GM21360 (cell line): ENCODE measurements at regions not wholly inside any gene's neighbourhood (a gene's known extent, or its start where the extent isn't known, plus 50 kb on each side); places are given as distances from the start of the nearest gene placed in this dataset.
"Not testable (repeated sequence)": the region's sequence is repeated elsewhere in the genome, so short reads cannot be mapped to it uniquely, and the experiment has no call there.

Experiments
- ATAC-seq: cut with Tn5 transposase; IDR thresholded peaks from one replicate; pipeline ENCODE4 v1.9.1; 2021; ENCODE audit warnings: mild to moderate bottlenecking, moderate library complexity; ENCODE audit not compliant: unreplicated experiment

DNA sequence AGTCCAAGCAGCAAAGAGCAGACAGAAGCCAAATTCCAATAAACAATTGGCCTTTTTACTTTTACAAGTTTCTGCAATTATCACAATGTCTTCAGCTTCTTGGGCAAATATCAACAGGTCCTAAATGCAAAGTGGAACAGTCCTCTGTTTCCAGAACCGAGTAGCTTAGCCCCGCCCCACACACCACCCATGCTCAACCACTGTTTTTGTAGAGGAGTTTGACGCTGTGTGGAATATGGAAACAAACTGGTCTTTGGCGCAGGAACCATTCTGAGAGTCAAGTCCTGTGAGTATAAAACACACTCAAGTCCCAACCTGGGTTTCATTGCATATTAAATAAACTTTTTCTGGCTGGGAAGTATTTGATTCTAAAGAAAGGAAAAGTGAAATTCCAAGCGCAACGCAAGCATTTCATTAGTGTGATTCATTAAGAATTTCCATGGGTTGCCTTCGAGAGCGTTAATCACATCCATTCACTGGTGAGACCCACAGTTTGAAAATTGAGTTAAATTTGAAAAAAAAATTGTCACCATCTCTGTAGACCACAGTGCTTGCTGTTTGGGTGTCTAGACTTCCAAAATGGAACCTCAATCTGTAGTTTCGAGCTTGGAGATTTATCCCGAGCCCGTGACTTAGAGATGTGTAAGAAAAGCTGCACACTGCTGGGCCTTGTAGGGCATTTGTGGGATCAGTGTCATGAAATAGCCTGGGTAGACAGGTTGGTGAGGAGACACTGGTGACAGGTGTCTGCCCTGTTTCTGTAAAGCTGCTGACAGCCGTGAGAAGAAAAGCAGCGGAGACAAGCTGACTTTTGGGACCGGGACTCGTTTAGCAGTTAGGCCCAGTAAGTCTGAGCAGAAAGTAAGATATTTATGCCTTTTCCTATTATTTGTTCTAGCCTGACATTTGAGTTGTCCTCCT lies 96.1 kb downstream of the DAD1 start:
- ATAC-seq = no peak

DNA sequence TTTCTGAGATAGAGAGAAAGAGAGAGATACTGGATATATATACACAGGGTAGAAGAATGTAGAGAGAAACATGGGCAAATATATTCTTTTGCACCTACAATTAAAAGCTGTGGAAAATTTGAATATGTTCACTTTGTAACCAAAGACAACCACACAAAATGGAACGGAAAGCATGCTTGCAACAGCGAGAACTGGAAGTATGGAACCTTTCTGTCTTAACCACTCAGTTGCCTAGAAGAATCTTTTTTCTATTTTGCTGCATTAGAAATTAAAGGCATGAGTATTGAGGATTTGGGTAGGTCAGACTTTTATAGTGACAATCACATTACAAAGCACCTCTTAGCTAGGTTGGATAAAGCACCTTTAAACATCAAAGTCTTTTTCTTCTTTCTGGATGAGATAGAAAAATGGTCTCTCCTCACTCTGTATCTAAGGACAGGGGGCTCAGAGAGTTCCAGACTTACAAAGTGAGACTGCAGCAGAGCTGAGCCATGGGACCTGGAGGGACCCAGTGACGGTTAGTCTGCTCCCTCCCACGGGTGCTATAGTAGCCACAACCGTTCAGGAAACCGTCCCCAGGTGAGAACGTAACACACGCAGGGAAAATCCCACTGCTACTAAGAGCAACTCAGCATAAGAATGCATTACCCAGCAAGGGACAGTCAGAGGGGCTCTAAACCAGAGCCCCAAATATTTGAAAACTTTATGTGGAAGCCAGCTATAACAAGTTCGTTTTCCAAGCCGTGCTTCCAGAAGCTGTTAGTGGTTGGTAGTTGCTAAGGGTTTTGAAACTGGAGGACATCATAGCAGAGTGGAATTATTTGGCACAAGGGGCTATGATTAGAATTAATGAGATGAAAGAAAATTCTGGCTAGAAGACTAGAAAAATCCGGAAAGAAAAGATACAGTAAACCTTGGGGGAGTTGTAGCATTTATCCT lies 97.1 kb downstream of the DAD1 start:
- ATAC-seq = no peak

DNA sequence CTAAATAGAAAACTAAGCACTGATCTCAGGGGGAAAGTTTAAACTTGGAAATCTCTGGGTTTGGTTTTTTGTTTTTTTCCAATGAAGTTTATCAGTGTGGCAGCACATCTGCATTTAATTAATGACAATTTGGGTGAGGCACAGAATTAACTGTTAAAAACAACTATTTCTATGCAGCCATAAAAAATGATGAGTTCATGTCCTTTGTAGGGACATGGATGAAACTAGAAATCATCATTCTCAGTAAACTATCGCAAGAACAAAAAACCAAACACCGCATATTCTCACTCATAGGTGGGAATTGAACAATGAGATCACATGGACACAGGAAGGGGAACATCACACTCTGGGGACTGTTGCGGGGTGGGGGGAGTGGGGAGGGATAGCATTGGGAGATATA lies 98.0 kb downstream of the DAD1 start:
- ATAC-seq = not testable (repeated sequence)

DNA sequence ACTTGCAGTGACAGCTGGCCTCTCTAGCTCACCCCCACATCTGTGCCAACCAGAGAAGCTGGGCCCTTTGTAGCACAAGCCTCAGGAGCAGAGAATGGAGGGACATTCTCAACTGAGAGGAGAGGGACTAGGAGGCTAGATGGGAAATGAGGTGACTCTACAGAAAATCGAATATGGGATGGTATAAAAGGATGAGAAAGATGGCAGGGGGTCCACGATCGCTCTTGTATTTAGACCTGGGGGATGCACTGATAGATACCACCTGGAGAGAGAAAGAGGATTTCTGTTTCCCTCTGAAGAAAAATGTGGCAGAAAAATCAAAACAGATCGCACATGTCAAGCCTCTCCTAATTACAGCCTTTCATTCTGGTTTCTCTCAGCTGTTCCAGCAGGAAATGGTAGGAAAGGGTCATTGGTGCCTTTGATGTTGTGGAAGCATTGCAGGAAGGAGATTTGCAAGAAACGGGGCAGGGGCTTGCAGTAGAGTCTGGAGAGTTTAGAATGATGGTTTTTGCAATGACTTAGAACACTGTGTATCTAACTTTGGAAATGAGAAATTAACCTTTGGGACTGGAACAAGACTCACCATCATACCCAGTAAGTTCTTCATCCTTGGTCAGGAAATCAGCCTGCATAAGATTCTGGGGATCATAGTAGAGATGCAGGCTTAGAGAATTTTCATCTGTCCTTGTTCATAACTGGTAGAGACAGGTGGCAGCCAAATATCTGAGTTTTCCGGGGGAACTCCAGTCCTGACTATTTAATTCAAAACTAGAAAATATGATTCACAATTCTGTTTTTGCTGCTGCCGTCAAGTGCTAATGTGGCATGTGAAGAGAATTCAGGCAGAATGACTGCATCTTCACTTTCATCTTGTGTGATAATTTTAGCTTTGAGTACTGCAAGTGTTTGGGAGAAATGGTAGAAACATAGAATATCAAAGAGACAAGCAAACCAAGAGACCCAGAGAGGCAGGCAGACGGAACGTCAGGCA lies 98.8 kb downstream of the DAD1 start:
- no peak for ATAC-seq

DNA sequence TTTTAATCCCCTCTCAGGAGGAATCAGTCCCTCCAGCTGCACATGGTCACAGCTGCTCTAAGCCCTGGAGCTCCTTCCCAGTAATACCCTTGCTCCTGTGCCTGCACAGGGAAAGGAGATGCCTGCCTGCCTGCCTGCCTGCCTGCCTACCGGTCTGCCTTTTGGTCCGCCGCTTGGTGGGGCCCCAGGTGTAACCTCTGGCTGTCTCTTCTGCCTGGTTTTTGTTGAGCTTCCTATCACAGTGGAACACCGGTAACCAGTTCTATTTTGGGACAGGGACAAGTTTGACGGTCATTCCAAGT lies 99.8 kb downstream of the DAD1 start:
- no peak for ATAC-seq

DNA sequence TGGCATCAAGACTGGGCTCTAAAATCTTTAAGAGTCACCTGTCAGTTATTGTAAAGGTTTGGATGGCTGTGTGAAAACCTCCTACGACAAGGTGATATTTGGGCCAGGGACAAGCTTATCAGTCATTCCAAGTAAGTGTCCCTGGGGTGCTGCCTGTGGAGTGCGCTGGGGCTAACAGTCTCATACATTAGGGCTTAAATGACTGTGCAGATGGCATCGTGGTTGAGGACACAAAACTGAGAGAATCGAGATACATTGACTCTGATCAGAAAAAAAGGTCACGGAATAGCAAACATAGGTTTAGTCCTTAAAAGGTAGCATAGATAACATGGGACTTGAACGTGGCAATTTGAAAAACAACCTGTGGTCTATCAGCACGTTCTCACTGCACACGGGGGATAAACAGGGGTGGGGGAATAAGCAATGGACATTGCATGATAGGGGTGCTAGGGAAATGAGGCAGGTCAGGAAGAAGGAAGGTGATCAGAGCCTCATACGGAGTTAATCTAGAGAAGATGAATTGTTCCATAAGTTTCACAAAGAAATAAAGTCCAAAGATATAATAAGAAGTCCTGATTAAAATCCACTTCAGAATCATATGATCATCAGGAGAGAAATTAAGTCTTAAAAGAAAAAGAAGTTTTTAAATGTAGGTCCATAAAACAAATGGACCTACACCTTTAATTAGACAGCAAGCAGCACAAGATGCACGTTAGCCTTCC lies 100.3 kb downstream of the DAD1 start:
- ATAC-seq = no peak

DNA sequence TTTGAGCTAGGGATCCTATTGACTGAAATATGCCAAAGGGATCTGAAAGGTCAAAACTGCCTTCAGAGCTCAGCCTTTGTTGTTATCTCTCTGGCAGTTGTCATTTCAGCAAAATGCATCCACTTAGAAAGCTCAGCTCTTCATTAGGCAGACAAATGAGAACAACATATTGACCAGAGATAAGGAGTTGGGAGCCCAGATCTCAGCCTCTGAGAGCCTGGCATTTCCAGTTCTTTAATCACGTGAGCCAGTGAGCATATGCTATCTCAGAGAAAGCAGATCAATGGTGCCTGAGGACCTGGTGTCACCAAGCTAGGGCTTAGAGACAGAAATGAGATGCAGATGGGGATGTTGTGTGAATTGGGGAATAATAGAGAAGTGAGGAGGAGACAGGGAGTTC lies 101.1 kb downstream of the DAD1 start:
- ATAC-seq = no peak

DNA sequence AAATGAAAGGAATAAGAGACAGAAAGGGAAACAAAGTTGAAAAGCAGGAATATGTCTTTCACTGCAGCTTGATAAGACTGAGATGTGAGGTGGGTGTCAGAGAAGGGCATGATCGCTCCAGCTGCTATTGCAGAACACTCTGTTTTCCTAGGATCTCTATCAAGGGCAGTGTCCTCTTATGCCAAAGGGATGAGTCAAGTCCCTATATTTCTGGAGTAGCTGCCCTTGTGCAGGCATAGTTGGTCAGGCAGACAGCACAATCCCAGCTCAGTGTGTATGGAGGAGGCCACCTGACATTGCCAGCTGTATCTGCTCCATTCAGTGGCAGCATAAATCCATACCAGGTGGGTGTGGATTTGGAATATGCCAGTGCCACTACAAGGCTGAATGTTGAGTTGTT lies 101.6 kb downstream of the DAD1 start:
- ATAC-seq = no peak

DNA sequence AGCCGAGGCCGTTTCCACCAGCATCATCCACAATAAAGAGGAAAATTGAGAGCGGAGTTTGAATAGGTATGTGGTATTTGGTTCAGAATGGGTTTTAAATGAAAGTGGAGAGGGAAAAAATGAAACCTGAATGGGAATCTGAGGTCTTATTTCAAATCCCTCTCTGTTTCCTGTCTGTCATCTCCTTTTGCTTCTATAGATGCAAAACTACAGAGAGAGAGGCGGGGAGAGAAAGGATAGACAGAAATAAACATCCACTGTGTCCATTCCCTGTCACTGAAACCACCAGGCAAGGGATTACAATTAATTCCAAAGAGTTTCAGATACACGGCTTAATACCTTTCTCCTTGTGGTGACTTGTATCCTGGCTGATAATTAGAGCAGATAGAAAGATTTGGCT lies 102.3 kb downstream of the DAD1 start:
- ATAC-seq = no peak

DNA sequence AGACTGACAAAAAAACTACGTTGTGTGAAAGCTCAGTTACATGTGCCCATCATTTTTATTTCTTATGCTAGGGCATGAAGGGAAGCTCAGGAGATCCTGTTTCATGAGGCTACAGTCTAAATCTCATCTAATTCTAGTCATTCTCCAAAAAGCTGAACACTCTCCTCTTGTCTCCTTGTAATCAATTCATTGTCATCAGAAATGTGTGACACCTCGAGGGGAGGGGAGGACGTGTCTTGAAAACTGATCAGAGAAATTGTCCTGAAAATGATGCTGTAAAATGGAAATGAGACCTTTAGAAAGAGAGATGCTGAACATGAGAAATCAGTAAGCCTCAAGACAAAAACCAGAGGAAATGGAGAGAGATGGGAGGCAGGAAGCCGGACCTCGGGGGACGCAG lies 103.4 kb downstream of the DAD1 start:
- no peak for ATAC-seq

DNA sequence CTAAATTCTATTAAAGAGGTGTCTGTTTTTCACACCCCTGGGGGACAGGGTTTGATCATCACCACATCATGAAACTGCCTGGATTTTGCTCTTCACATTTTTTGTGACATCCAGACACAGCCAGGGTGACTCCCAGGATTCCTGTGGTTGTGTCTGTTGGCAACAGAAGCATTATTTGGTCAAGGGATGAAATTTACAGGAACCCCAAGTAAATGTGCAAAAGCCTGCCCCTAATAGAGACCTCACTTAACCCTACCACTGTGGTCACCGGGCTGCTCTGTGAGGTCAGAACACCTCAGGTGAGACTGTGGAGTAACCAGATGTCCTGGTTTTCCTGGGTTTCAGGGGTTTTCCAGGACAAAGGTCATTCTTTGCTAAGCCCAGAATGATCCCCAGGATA lies 103.8 kb downstream of the DAD1 start:
- ATAC-seq = no peak

DNA sequence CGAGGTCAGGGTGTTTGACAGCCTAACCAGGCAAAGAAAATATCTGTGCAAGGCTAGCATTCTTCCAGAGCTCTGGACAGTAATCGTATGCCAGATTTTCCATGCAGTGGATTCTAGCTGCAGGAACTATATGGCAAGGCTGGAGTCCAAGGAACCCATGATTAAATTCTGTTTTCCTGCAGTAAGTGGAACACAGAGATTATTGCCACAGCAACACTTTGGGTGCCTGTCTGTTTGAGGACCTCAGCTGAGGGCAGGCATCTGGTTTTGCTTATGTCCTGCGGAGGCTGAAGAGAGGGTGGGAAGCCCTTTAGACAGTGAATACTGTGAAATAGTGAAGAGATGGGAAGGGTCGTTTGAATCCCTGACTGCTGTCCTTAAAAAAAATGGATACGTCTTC lies 104.4 kb downstream of the DAD1 start:
- ATAC-seq = no peak

DNA sequence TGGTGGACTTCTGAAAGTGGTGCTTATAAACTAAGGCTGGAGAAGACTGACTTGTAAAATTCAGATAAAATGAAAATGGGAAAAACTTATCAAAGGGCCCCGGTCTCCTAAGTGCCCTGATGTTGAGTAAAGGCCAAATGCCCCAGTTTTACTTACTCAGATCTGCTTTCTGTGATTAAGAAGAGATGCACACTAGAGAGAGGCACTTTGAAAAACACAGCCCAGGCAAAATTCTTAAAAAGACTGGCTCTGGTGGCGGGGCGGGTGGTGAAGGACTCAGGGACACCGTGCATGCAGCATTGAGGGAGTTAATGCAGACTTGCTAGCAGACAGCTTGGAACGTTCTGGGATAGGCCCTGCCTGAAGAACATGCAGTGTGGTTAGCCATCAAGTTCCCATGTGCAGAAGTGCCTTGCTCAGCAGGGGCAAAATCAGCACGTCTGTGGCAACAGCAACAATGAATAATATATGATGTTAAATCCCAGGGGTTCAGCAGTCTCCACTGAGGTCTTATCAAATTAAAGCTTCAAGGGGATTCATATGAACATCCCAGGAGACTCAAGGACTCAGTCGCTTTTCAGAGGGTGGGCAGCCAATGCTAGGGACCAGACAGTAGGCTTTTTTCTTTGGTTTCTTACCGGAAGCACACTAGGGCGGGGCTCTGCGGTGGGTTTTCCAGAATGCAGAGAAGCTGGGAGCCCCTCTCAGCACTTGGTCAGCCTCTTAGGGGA lies 105.0 kb downstream of the DAD1 start:
- no peak for ATAC-seq

DNA sequence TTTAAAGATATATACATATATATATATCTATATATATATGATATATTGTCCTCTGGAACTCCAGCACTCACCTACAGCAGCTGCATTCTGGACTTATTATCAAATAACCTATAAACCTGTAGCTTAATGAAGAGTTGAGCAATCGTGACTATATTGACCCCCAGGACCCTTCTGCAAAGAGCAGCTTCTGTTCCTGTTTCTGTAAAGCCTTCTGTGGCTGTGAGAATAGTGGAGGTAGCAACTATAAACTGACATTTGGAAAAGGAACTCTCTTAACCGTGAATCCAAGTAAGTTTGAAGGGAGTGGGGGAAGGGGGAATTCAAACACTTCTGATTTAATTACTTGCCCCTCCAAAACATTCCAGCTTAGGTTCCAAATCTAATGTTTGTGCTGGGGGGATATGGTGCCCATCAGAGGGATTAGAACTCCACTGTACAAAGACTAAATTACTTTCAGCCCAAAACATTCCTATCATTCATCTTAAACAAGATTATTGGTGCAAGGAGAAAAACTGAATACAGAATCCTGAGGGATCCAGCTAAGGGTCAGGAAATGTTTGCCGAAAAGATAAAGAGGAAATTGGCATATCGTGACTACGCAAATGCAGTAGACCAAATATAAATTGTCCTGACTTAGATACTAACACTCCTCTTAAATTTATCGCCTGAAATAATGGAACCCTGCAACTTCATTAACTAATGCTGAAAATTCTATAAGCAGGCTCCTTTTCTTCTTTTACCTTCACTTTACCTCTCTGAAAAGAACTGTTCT lies 106.1 kb downstream of the DAD1 start:
- no peak for ATAC-seq

DNA sequence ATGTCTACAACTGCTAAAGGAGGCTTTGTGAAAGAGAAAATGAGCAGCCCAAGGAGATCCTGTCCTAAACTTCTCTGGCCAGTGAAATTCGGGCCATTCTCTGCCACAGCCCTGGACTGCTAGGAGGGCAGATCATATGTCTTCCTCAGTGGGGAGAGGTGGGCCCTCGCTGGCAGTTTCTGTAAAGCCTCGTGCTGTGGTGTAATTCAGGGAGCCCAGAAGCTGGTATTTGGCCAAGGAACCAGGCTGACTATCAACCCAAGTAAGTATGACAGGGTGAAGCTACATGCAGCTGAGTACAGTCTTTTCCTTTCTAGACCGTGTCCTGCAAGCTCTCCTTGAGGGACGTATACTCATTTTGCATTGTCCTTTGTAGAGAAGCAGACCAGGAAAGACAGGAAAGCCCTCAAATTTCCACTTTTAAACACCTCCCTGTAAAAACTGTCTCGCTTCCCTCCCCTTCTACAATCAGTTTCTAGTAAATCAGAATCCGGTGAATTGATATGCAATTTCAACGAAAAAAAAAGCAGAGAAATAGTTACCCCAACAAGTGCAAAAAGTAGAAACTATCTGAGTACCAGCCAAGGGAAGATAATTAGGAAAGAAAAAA lies 106.8 kb downstream of the DAD1 start:
- ATAC-seq = no peak

DNA sequence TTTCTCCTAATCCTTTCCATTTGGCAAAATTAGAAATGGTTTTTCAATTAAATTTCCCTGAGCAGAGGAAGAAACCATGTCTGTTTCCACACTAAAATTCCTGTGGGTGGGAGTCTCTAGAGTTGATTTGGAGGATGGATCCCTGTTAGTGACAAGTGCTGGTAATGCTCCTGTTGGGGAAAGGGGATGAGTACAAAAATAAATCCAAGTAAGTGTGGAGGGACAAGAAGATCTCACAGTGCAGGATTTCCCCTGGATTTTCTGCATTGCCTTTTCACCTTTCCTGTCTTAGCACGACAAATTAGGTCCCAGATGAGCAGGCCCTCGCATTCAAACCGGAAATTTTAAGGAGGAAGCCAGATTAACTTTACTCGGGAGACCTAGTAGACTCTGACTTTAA lies 107.5 kb downstream of the DAD1 start:
- ATAC-seq = no peak

DNA sequence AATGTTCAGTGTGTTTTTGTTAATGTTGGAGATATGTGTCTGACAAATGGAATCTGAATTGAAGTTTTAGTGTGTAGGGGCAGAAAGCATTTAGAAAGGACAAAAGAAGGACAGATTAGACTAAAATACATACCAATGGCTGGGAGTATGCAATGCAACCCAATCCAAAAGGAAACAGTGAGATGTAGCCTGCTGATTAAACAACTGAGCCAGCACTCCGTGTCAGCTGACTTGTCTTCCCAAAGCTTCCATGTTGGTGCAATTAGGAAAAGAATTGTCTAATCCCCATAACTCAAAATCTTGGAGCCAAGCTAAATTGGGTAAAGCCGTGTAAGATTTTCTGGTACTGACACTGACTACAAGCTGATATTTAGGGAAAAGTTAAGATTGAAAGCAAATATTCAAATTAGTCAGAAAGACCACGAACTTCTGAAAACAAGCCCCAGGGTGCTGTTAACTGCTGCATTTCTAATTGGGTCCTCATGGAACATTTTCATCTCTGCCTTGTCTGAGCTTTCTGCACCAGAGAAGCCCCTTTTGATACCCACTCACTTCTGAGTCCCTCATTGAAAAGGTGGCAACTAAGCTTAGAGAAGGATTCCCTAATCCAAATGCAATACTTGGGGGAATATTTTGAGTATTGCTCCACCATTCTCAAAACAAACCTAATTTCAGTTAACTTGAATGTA lies 109.1 kb downstream of the DAD1 start:
- ATAC-seq = no peak

DNA sequence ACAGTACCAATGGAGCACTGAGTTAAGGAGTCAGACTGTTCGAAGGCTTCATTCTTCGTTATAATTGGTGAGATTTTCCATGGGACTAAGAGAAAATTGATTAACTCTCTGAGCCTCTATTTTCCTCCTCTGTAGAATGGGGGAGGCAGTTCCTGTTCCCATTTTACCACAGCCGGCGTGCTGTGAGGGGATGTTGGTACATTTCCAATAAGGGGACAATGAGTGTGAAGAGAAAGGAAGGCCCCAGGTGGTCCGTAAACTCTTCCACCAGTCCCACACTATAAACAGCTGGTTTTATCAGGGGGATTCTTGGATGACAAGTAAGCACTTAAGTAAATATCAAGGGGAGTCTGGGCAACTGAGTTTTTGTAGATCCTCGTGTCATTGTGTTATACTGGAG lies 109.9 kb downstream of the DAD1 start:
- ATAC-seq = no peak
